ENCODE measurements at regions not wholly inside any gene's neighbourhood (a gene's known extent, or its start where the extent isn't known, plus 50 kb on each side); places are given as distances from the start of the nearest gene placed in this dataset.

- Histone ChIP-seq H3K14ac (ENCODE audit: insufficient read length) (no peak overlapping the region), H4K91ac (replicated peaks; ENCODE audit: insufficient read length, low read length) (no peak overlapping the region), H3K4me2 (ENCODE audit: insufficient read depth in 1 of 2, low read depth in 2 of 2, low read length in 2 of 2) (no peak overlapping the region), H2BK5ac (ENCODE audit: low read depth, low read length) (no peak overlapping the region), H3K27ac (ENCODE audit: low read depth, low read length) (no peak overlapping the region), H2BK20ac (ENCODE audit: low read length) (no peak overlapping the region), H2BK15ac (ENCODE audit: low read length) (no peak overlapping the region), H3K79me1 (ENCODE audit: low read depth, low read length) (no peaks in the 10 kb centered on the region), H3K27me3 (replicated peaks in 1 of 4; ENCODE audit: control insufficient read depth in 3 of 4, extremely low read depth in 1 of 4, insufficient read depth in 3 of 4, low read length in 3 of 4) (no peaks in the 10 kb centered on the region), H3K18ac (ENCODE audit: extremely low read depth, low read length) (no peak overlapping the region), H2AK5ac (ENCODE audit: low read depth, low read length) (no peak overlapping the region), H4K8ac (ENCODE audit: extremely low read depth, insufficient read depth, low read length) (no peak overlapping the region), H3K36me3 (ENCODE audit: control insufficient read depth in 2 of 4, insufficient read depth in 4 of 4, low read length in 3 of 4) (no peaks in the 10 kb centered on the region), H3K4me3 (ENCODE audit: extremely low read depth in 1 of 4, insufficient read depth in 2 of 4, low read depth in 3 of 4, low read length in 4 of 4) (no peak overlapping the region), H2AFZ (ENCODE audit: low read length) (no peak overlapping the region), H3K4me1 (replicated peaks in 1 of 4; ENCODE audit: control insufficient read depth in 3 of 4, insufficient read depth in 4 of 4, low read length in 3 of 4) (no peaks in the 10 kb centered on the region; a peak in 1 of 7 replicates), H4K20me1 (replicated peaks in 1 of 2; ENCODE audit: control insufficient read depth in 1 of 2, insufficient read depth in 2 of 2, low read length in 2 of 2) (no peaks in the 10 kb centered on the region), H3K79me2 (ENCODE audit: control insufficient read depth in 1 of 2, insufficient read depth in 2 of 2, low read length in 2 of 2) (no peaks in the 10 kb centered on the region), H3K9me3 (ENCODE audit: insufficient read depth in 2 of 2, low read depth in 1 of 2, low read length in 1 of 2) (peaks cover 0 to 3% of the 10 kb centered on the region in 2 experiments; a peak in 1 of 4 replicates), H2BK120ac (replicated peaks; ENCODE audit: low read depth, low read length) (no peak overlapping the region), H3K23ac (ENCODE audit: insufficient read length) (no peak overlapping the region), H2BK12ac (ENCODE audit: low read depth, low read length) (no peak overlapping the region), H3K56ac (replicated peaks; ENCODE audit: insufficient read length, low read depth, low read length) (no peak overlapping the region), H4K5ac (ENCODE audit: insufficient read length, low read depth, low read length) (no peak overlapping the region), H3K4ac (replicated peaks; ENCODE audit: insufficient read length, low read depth, low read length) (no peak overlapping the region), H3K23me2 (ENCODE audit: low read depth, low read length) (no peaks in the 10 kb centered on the region; the same call in 1 of the 2 replicates), H3K9ac (replicated peaks in 1 of 4; ENCODE audit: extremely low read depth in 1 of 4, low read depth in 3 of 4, low read length in 3 of 4) (no peak overlapping the region)
- FAIRE-seq: peak; percentile 65
- no peak for DNase-seq (ENCODE audit: low read depth in 1 of 2, low spot score in 2 of 2)
- 79% methylated on average over 3 of the region's 3 CpGs; no CpG with 5 or more reads in 1 of the 2 experiments for WGBS, 2 experiments (ENCODE audit: extremely low coverage in 1 of 2, insufficient coverage in 1 of 2, insufficient read length in 1 of 2, insufficient replicate concordance in 2 of 2, low coverage in 1 of 2, low lambda C conversion rate in 2 of 2, missing lambda C conversion rate in 1 of 2)
- POLR2A ChIA-PET (ENCODE audit: partially characterized antibody): no interaction called here
- CTCF ChIA-PET (ENCODE audit: partially characterized antibody): interaction anchor here (0.6 to 2.4 kb wide), 36 partner anchors 9 to 1097 kb away, joined by 3 to 28 read pairs (median 4); no protein-coding TSS in a partner anchor
- TF ChIP-seq TAF7 (optimal IDR thresholded peaks at IDR 0.05; ENCODE audit: borderline replicate concordance, low read depth, low read length) (no peak), CTCF (IDR thresholded peaks at IDR 0.05; ENCODE audit: control extremely low read depth in 1 of 3, insufficient read depth in 1 of 3, low read depth in 1 of 3, low read length in 3 of 3) (peak in 2 of 3 experiments; percentile 47 to 52; a peak in 2 of 4 replicates), RAD21 (IDR thresholded peaks at IDR 0.05 in 1 of 2, conservative IDR thresholded peaks at IDR 0.05 in 1 of 2; ENCODE audit: low read depth in 2 of 2, low read length in 2 of 2) (peak; percentile 82 to 86)
Observed at GRCh38 chr18:29874519-29875098, 1167.9 kb downstream of the DSC3 start.
